ENCODE measurements at regions not wholly inside any gene's neighbourhood (a gene's known extent, or its start where the extent isn't known, plus 50 kb on each side); places are given as distances from the start of the nearest gene placed in this dataset.

DNA sequence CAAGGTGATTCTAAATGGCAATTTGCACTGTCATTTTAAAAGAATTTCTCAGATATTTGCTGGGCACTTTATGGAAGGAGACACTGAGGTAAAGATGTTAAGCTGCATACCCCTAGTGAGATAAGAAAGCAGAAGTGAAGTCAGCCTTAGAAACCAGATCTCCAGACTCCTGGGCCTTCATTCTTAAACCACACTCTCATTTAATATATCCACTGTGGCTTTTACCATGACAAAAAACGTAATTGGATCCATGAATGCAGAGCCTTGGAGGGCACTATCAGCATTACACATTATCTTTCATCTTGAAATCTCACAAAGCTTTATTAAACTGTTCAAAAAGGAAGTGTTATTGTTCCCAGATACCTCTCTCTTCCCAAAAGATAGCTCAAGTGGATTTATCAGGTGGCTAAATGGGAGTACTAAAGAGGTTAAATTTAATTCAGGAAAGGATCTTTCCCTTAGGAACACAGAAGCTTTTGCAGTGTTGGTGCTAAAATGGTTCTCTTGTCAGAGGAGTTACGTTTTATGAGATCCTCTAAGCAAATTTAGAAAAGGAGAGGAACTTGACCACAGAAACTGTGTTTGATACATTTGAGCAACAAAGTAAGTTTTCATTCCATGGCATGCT lies 1060.4 kb downstream of the EFNB2 start:
- DNase-seq (ENCODE audit: low read depth) = no peak
- no peak overlapping the region for H3K4me3 ChIP-seq (ENCODE audit: control insufficient read depth, low read depth, low read length)
- TF ChIP-seq, protein P1, sequence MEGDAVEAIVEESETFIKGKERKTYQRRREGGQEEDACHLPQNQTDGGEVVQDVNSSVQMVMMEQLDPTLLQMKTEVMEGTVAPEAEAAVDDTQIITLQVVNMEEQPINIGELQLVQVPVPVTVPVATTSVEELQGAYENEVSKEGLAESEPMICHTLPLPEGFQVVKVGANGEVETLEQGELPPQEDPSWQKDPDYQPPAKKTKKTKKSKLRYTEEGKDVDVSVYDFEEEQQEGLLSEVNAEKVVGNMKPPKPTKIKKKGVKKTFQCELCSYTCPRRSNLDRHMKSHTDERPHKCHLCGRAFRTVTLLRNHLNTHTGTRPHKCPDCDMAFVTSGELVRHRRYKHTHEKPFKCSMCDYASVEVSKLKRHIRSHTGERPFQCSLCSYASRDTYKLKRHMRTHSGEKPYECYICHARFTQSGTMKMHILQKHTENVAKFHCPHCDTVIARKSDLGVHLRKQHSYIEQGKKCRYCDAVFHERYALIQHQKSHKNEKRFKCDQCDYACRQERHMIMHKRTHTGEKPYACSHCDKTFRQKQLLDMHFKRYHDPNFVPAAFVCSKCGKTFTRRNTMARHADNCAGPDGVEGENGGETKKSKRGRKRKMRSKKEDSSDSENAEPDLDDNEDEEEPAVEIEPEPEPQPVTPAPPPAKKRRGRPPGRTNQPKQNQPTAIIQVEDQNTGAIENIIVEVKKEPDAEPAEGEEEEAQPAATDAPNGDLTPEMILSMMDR (IDR thresholded peaks at IDR 0.05; ENCODE audit: control insufficient read depth, insufficient read depth, low read depth, low read length, missing control alignments) = no peak

DNA sequence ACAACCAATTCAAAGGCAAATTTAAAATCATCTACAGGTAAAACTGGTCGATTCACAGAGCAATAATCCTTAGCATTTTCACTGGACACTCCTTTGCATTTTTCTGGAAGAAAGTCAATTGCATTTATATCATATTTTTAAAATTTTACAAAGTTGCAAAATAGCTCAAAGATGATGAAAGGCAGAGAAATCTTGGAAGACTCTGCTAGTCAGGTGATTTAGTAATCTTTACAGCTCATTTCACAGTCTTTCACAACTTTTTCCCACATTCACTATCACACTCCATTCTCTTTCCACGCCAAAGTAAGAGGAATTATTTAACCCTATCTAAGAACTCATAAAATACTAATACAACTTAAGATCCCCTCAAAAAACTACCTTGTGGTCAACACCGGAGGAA lies 1063.8 kb downstream of the EFNB2 start:
- DNase-seq (ENCODE audit: low read depth) = peak; percentile 18
- no peak overlapping the region for H3K4me3 ChIP-seq (ENCODE audit: control insufficient read depth, low read depth, low read length)
- TF ChIP-seq, protein P1 (IDR thresholded peaks at IDR 0.05; ENCODE audit: control insufficient read depth, insufficient read depth, low read depth, low read length, missing control alignments) = no peak

DNA sequence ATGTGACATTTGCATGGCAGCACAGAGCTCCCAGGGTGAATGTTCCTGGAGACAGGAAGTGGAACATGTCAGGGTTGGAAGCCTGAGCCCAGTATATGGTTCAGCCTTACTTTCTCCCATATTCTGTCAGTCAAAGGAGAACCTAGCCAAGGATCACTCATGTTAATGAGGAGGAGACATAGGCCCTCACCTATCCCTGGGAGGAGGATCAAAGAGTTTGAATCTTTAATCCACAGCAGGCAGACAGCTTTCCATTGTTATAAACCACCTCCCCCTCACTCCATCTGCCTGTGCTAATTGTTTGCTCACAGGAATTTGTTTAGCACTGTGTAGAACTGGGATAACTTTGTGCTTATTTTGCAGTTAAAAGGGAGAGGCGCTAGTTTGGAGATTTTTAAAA lies 1069.1 kb downstream of the EFNB2 start:
- TF ChIP-seq, protein P1 (IDR thresholded peaks at IDR 0.05; ENCODE audit: control insufficient read depth, insufficient read depth, low read depth, low read length, missing control alignments) = no peak
- no peak for DNase-seq (ENCODE audit: low read depth)
- H3K4me3 ChIP-seq (ENCODE audit: control insufficient read depth, low read depth, low read length) = no peak overlapping the region

DNA sequence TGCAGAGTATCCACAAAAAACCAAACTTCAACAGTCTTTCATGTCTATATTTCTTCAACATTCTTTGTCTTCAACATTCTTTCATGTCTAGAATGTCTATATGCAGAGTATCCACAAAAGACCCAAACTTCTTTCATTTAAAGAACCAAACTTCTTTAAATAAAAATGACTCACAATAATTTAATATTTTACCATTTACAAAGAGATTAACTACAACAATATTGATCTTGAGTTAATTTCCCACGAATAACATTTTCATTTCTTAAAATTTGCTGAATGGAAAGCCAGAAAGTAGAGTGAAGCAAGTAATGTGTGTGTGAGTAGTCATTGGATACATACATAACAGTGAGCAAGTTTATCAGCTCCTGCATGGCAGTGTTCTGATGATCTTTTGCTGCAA lies 1069.7 kb downstream of the EFNB2 start, which contains the start of gene DAOA:
Gene DAOA, plus strand, starts transcription at position 301 of the 400 bp plus-strand sequence.
- DNase-seq (ENCODE audit: low read depth) = no peak
- no peak within 1 kb of the TSS for H3K4me3 ChIP-seq (ENCODE audit: control insufficient read depth, low read depth, low read length)
- TF ChIP-seq, protein P1 (IDR thresholded peaks at IDR 0.05; ENCODE audit: control insufficient read depth, insufficient read depth, low read depth, low read length, missing control alignments) = no peak

DNA sequence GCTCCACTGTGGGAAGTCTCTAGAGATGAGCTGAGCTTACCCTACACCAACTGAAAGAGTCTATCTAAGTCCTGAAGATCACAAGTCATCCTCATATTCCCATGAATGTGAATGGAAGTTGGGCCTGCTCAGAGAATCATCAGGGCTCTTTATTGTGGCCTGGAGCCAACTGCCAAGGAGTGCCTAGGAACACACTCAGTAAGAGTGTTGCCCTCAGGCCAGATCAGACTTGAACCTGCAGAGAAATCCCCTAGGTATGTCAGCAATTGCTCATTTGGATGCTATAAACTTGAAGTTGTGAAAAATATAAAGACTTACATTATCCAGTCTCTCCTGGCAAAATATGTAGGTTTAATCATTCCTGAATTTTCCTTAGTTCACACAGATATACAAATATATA lies 1070.2 kb downstream of the EFNB2 start:
- TF ChIP-seq, protein P1 (IDR thresholded peaks at IDR 0.05; ENCODE audit: control insufficient read depth, insufficient read depth, low read depth, low read length, missing control alignments) = no peak
- DNase-seq (ENCODE audit: low read depth) = no peak
- no peak overlapping the region for H3K4me3 ChIP-seq (ENCODE audit: control insufficient read depth, low read depth, low read length)

DNA sequence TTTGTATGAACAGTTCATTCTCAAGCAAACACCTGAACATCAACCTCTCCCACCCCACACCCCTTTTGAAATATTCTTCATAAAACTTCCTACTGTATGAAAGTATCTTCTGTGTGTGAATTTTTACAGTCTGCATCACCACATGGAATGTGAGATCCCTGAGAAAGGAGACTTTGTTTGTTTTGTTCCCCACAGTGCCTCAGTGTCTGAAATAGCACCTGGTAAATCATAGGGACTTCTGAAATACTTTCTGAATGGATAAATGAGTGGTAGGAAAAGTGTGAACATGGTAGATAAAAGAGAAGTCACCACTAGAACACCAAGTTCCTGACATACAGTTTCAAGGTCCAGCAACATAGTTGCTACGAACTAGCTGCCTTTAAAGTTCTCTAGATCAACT lies 1071.2 kb downstream of the EFNB2 start:
- DNase-seq (ENCODE audit: low read depth) = no peak
- no peak overlapping the region for H3K4me3 ChIP-seq (ENCODE audit: control insufficient read depth, low read depth, low read length)
- TF ChIP-seq, protein P1 (IDR thresholded peaks at IDR 0.05; ENCODE audit: control insufficient read depth, insufficient read depth, low read depth, low read length, missing control alignments) = no peak

All from AG09309 (cell line).